PC-3 (cell line): ENCODE measurements at regions not wholly inside any gene's neighbourhood (a gene's known extent, or its start where the extent isn't known, plus 50 kb on each side); places are given as distances from the start of the nearest gene placed in this dataset.

Source experiments
- ATAC-seq: fragments of 200-7000 bp; cut with Tn5 transposase; 2 replicates; pipeline ENCODE4 v1.9.1; 2020; ENCODE audit warnings: mild to moderate bottlenecking, moderate library complexity
- BruUV-seq: library from RNA; stranded (reverse); fragments of 400-500 nt; replicated peaks from 2 replicates; lab custom pipeline; 2021; lab: Mats Ljungman, UMichigan
- CTCF ChIA-PET: fragments of 300-600 bp; sonication (Branson Sonifier 250); formaldehyde crosslinking; loops from one replicate; lab custom pipeline; 2022; ENCODE audit warnings: antibody characterized with exemption; lab: Charles Lee
- POLR2A ChIA-PET: fragments of 300-600 bp; sonication (Branson Sonifier 250); formaldehyde crosslinking; loops from one replicate; lab custom pipeline; 2022; ENCODE audit warnings: antibody characterized with exemption; ENCODE audit not compliant: unreplicated experiment; lab: Charles Lee
- DNase-seq: peaks from one replicate; pipeline ENCODE4 v3.0.0-alpha.2; 2015
- H2AFZ ChIP-seq: fragments of 300-600 bp; sonication (generic); 2 replicates; pipeline ENCODE4 v1.6.0; 2016; ENCODE audit warnings: antibody characterized with exemption, low read length
- H3F3A ChIP-seq: fragments of 300-600 bp; sonication (generic); one replicate; pipeline ENCODE4 v1.6.0; 2017; ENCODE audit warnings: antibody characterized with exemption, low read length, control low read depth, mild to moderate bottlenecking; ENCODE audit not compliant: unreplicated experiment
- H3K27ac ChIP-seq: fragments of 300-600 bp; sonication (generic); 2 replicates; pipeline ENCODE4 v1.5.1; 2016; ENCODE audit warnings: mild to moderate bottlenecking, low read length
- H3K27me3 ChIP-seq: fragments of 300-600 bp; sonication (generic); 2 replicates; pipeline ENCODE4 v1.6.1; 2016; ENCODE audit warnings: low read length, mixed read lengths
- H3K36me3 ChIP-seq: fragments of 300-600 bp; sonication (generic); 2 replicates; pipeline ENCODE4 v1.6.1; 2016; ENCODE audit warnings: low read depth, mixed run types, low read length, mixed read lengths
- H3K4me1 ChIP-seq: fragments of 300-600 bp; sonication (generic); 2 replicates; pipeline ENCODE4 v1.5.1; 2016; ENCODE audit warnings: low read length; ENCODE audit not compliant: insufficient read depth
- H3K4me2 ChIP-seq: fragments of 300-600 bp; sonication (generic); 2 replicates; pipeline ENCODE4 v1.6.0; 2016; ENCODE audit warnings: low read length
- H3K4me3 ChIP-seq: fragments of 300-600 bp; sonication (generic); 2 replicates; pipeline ENCODE4 v1.5.1; 2016; ENCODE audit warnings: mild to moderate bottlenecking, low read length, mixed read lengths
- H3K79me2 ChIP-seq: fragments of 300-600 bp; sonication (generic); 2 replicates; pipeline ENCODE4 v1.6.1; 2017; ENCODE audit warnings: low read length, mixed read lengths
- H3K9ac ChIP-seq: fragments of 300-600 bp; sonication (generic); 2 replicates; pipeline ENCODE4 v1.6.0; 2016; ENCODE audit warnings: mild to moderate bottlenecking, low read length
- H3K9me2 ChIP-seq: fragments of 300-600 bp; sonication (generic); replicated peaks from 2 replicates; pipeline ENCODE4 v1.6.1; 2016; ENCODE audit warnings: mixed run types, low read length, mixed read lengths
- H3K9me3 ChIP-seq: fragments of 300-600 bp; sonication (generic); 2 replicates; pipeline ENCODE4 v1.6.1; 2016; ENCODE audit warnings: low read length, mixed read lengths
- H4K20me1 ChIP-seq: fragments of 300-600 bp; sonication (generic); 2 replicates; pipeline ENCODE4 v1.6.1; 2016; ENCODE audit warnings: low read length, mixed read lengths
- CTCF ChIP-seq: fragments of 300-600 bp; sonication (generic); conservative IDR thresholded peaks from 2 replicates; pipeline ENCODE4 v1.5.1; 2017; ENCODE audit warnings: antibody characterized with exemption, low read depth, mild to moderate bottlenecking, low read length
- EZH2 ChIP-seq: fragments of 300-600 bp; sonication (generic); IDR thresholded peaks from one replicate; pipeline ENCODE4 v1.6.1; 2017; ENCODE audit warnings: antibody characterized with exemption, mild to moderate bottlenecking, low read length; ENCODE audit not compliant: unreplicated experiment
- EZH2phosphoT487 ChIP-seq: fragments of 300-600 bp; sonication (generic); IDR thresholded peaks from 2 replicates; pipeline ENCODE4 v1.6.1; 2018; ENCODE audit warnings: mild to moderate bottlenecking, antibody characterized with exemption, low read length, borderline replicate concordance
- intact Hi-C: fragments of 100-400 bp; cut with micrococcal nuclease; formaldehyde crosslinking; loops from 2 replicates; pipeline ENCODE4 v1.9.0; 2023

GRCh38 chr3:102159810-102160451 lies 274.9 kb upstream of the ZPLD1 start:
- Histone ChIP-seq H4K20me1 (no peaks in the 10 kb centered on the region), H3K27me3 (no peaks in the 10 kb centered on the region), H3K27ac (no peak overlapping the region), H3K9me3 (no peaks in the 10 kb centered on the region), H3F3A (peaks cover 3% of the 10 kb centered on the region), H2AFZ (no peak overlapping the region), H3K9me2 (no peaks in the 10 kb centered on the region), H3K79me2 (no peaks in the 10 kb centered on the region), H3K4me2 (no peak overlapping the region), H3K36me3 (no peaks in the 10 kb centered on the region), H3K4me1 (peaks cover 68% of the 10 kb centered on the region), H3K9ac (no peak overlapping the region), H3K4me3 (no peak overlapping the region)
- BruUV-seq: no TSS peak
- DNase-seq (no peak), ATAC-seq (no peak)
- intact Hi-C loops: no loop called here
- ChIA-PET POLR2A (interaction anchor here (0.6 to 0.9 kb wide), 2 partner anchors 18 to 333 kb away, joined by 3 to 4 read pairs; no protein-coding TSS in a partner anchor), CTCF (no interaction called here)
- TF ChIP-seq CTCF: no peak
- no peak for TF ChIP-seq EZH2
- no peak for TF ChIP-seq EZH2phosphoT487

- no peaks in the 10 kb centered on the region for H3K9me3 ChIP-seq
These were observed 273.3 kb upstream of the ZPLD1 start for GRCh38 chr3:102161384-102162006.

More at GRCh38 chr3:102161384-102162006, 273.3 kb upstream of the ZPLD1 start:
- no TSS peak for BruUV-seq
- H3K36me3 ChIP-seq: no peaks in the 10 kb centered on the region
- CTCF ChIA-PET: no interaction called here
- no peaks in the 10 kb centered on the region for H4K20me1 ChIP-seq
- no peak for TF ChIP-seq CTCF
- ATAC-seq (no peak), DNase-seq (no peak)
- H3K4me2 ChIP-seq: no peak overlapping the region
- H3K4me3 ChIP-seq: no peak overlapping the region
- H3K27ac ChIP-seq: peak overlapping the region; percentile 94
- POLR2A ChIA-PET: no interaction called here
- no peaks in the 10 kb centered on the region for H3K79me2 ChIP-seq
- intact Hi-C loops: no loop called here
- peaks cover 74% of the 10 kb centered on the region for H3K4me1 ChIP-seq
- peaks cover 3% of the 10 kb centered on the region for H3F3A ChIP-seq
- no peak overlapping the region for H2AFZ ChIP-seq
- H3K9ac ChIP-seq: peak overlapping the region; percentile 71; the same call in 1 of the 2 replicates
- H3K27me3 ChIP-seq: no peaks in the 10 kb centered on the region
- no peaks in the 10 kb centered on the region for H3K9me2 ChIP-seq
